Caco-2 (cell line): ENCODE measurements at regions not wholly inside any gene's neighbourhood (a gene's known extent, or its start where the extent isn't known, plus 50 kb on each side); places are given as distances from the start of the nearest gene placed in this dataset.

Source experiments
- BruUV-seq: library from RNA; stranded (reverse); fragments of 400-500 nt; replicated peaks from 2 replicates; lab custom pipeline; 2021; lab: Mats Ljungman, UMichigan
- CTCF ChIA-PET: fragments of 300-600 bp; sonication (Branson Sonifier 250); formaldehyde crosslinking; loops from one replicate; lab custom pipeline; 2022; ENCODE audit warnings: antibody characterized with exemption; lab: Charles Lee
- POLR2A ChIA-PET: fragments of 300-600 bp; sonication (Branson Sonifier 250); formaldehyde crosslinking; loops from one replicate; lab custom pipeline; 2022; ENCODE audit warnings: antibody characterized with exemption; lab: Charles Lee
- DNase-seq, 2 experiments: peaks; one replicate each; pipeline versions ENCODE4 v3.0.0 to v3.0.0-alpha.2; 2020 to 2022
- H3K27me3 ChIP-seq: replicated peaks from 2 replicates; pipeline ENCODE4 v1.6.0; 2011; ENCODE audit warnings: low read length; ENCODE audit not compliant: control insufficient read depth, insufficient read depth
- H3K36me3 ChIP-seq: 2 replicates; pipeline ENCODE4 v1.5.1; 2011; ENCODE audit warnings: low read length; ENCODE audit not compliant: control insufficient read depth, insufficient read depth
- H3K4me1 ChIP-seq: fragments of 250-450 bp; sonication (Bioruptor Pico); 2 replicates; pipeline ENCODE4 v1.5.1; 2020; ENCODE audit warnings: mild to moderate bottlenecking
- H3K4me3 ChIP-seq: 2 replicates; pipeline ENCODE4 v1.5.1; 2011; ENCODE audit warnings: low read depth, mild to moderate bottlenecking, control low read depth, low read length
- H3K9me3 ChIP-seq: fragments of 250-450 bp; sonication (Bioruptor Pico); 2 replicates; pipeline ENCODE4 v1.5.1; 2020; ENCODE audit warnings: mild to moderate bottlenecking, moderate library complexity
- H3K27ac Mint-ChIP-seq: one replicate; pipeline ENCODE4 v1.8.0; 2022; ENCODE audit warnings: mixed read lengths; ENCODE audit not compliant: unreplicated experiment
- H3K27me3 Mint-ChIP-seq: one replicate; pipeline ENCODE4 v1.8.0; 2022; ENCODE audit warnings: mixed read lengths; ENCODE audit not compliant: insufficient read depth, unreplicated experiment
- H3K36me3 Mint-ChIP-seq: one replicate; pipeline ENCODE4 v1.8.0; 2022; ENCODE audit warnings: mild to moderate bottlenecking, mixed read lengths; ENCODE audit not compliant: insufficient read depth, unreplicated experiment
- H3K4me1 Mint-ChIP-seq: one replicate; pipeline ENCODE4 v1.8.0; 2022; ENCODE audit warnings: low read depth, mixed read lengths; ENCODE audit not compliant: unreplicated experiment
- H3K4me3 Mint-ChIP-seq: one replicate; pipeline ENCODE4 v1.8.0; 2022; ENCODE audit warnings: mild to moderate bottlenecking, moderate library complexity, mixed read lengths; ENCODE audit not compliant: unreplicated experiment
- H3K9me3 Mint-ChIP-seq: one replicate; pipeline ENCODE4 v1.8.0; 2022; ENCODE audit warnings: mixed read lengths; ENCODE audit not compliant: unreplicated experiment
- intact Hi-C: fragments of 100-400 bp; cut with micrococcal nuclease; formaldehyde crosslinking; loops from one replicate; pipeline ENCODE4 v1.10.0; 2022; ENCODE audit not compliant: unreplicated experiment
- TF ChIP-seq, protein P1 (sequence below), 2 experiments: fragments of 200-600 bp in 1 of 2; IDR thresholded peaks; 1 replicate in 1 of 2; 2 replicates in 1 of 2; pipeline versions ENCODE4 v1.5.1 to v1.8.0; 2011 to 2022; ENCODE audit warnings: antibody characterized with exemption in 1 of 2, control low read depth in 1 of 2, inconsistent platforms in 1 of 2, low read depth in 1 of 2, low read length in 1 of 2, mild to moderate bottlenecking in 1 of 2, moderate library complexity in 1 of 2; ENCODE audit not compliant: insufficient read depth in 1 of 2, severe bottlenecking in 1 of 2, unreplicated experiment in 1 of 2

DNA sequence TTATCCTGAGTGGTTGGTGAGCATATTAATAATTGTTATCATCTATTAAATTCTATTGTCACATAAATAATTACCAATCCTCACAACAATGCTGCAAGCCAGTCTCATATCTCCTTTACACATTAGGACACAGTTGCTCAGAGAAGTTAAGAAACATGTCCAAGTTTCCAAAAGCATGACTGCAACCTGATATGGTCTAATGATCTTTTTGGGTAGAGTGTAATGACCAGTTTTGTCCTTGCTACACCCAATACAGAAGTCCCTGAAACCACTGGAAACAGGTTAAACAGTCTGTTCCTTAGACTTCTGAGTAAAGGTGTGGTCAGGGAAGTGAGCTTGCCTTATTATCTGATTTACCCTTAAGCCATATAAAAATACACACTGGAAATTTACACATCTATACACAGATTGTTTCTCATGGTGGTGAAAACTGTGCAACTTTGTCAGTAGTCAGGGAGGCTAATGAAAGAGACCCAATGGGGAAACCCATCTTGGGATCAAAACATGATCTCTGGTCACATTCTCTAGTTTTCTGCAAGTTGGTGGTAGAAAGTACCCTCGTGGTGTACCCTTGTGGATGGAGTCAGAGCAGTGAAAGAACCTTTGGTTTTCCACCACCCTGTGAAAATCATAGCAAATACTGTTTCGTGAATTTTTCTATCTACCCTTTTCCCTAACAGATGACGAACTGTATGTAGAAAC lies 146.0 kb upstream of the KLF12 start:
- no peak for DNase-seq
- no peak overlapping the region for H3K4me3 ChIP-seq
- TF ChIP-seq, protein P1, sequence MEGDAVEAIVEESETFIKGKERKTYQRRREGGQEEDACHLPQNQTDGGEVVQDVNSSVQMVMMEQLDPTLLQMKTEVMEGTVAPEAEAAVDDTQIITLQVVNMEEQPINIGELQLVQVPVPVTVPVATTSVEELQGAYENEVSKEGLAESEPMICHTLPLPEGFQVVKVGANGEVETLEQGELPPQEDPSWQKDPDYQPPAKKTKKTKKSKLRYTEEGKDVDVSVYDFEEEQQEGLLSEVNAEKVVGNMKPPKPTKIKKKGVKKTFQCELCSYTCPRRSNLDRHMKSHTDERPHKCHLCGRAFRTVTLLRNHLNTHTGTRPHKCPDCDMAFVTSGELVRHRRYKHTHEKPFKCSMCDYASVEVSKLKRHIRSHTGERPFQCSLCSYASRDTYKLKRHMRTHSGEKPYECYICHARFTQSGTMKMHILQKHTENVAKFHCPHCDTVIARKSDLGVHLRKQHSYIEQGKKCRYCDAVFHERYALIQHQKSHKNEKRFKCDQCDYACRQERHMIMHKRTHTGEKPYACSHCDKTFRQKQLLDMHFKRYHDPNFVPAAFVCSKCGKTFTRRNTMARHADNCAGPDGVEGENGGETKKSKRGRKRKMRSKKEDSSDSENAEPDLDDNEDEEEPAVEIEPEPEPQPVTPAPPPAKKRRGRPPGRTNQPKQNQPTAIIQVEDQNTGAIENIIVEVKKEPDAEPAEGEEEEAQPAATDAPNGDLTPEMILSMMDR (IDR thresholded peaks at IDR 0.05; ENCODE audit: insufficient read depth in 1 of 2, low read depth in 1 of 2, low read length in 1 of 2, severe bottlenecking in 1 of 2, unreplicated experiment in 1 of 2): no peak
- H3K36me3 Mint-ChIP-seq: no peaks in the 10 kb centered on the region
- intact Hi-C loops: loop anchor here (10.0 kb wide), 1 partner anchor 115 kb away; no protein-coding TSS in a partner anchor
- H3K9me3 ChIP-seq: no peaks in the 10 kb centered on the region
- H3K4me1 ChIP-seq: peaks cover under 1% of the 10 kb centered on the region; the same call in 1 of the 2 replicates
- ChIA-PET POLR2A (no interaction called here), CTCF (no interaction called here)
- H3K36me3 ChIP-seq: no peaks in the 10 kb centered on the region
- no peak overlapping the region for H3K4me3 Mint-ChIP-seq
- no peak overlapping the region for H3K27ac Mint-ChIP-seq
- no peaks in the 10 kb centered on the region for H3K27me3 Mint-ChIP-seq
- H3K9me3 Mint-ChIP-seq: no peaks in the 10 kb centered on the region
- H3K4me1 Mint-ChIP-seq: peaks cover under 1% of the 10 kb centered on the region
- no TSS peak for BruUV-seq
- H3K27me3 ChIP-seq: no peaks in the 10 kb centered on the region

DNA sequence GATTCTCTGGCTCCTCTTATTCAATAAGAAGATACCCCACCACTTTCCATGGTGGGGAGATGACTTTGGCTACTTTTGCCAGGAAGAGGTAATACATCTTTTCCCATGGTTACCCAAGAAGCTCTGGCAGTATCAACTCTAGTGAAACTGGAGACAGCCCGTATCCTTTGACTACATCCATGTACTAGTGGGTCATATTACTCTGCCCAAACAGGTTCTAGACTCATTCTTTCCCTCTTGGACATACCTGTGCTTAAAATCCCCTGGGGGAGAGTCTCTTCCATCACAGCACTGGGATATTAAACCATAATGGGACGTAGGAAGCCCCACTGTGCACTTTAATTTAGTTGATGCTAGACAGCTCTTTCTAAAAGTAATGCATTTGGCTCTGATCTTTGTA lies 144.7 kb upstream of the KLF12 start:
- no TSS peak for BruUV-seq
- ChIA-PET POLR2A (no interaction called here), CTCF (interaction anchor here (1.1 kb wide), 1 partner anchor 8 kb away, joined by 3 read pairs; no protein-coding TSS in a partner anchor)
- Histone ChIP-seq H3K4me3 (no peak overlapping the region), H3K27me3 (no peaks in the 10 kb centered on the region), H3K36me3 (no peaks in the 10 kb centered on the region), H3K4me1 (peaks cover 7% of the 10 kb centered on the region; the same call in 1 of the 2 replicates), H3K9me3 (no peaks in the 10 kb centered on the region)
- Mint-ChIP-seq H3K4me3 (no peak overlapping the region), H3K4me1 (peaks cover 7% of the 10 kb centered on the region), H3K27ac (no peak overlapping the region), H3K36me3 (no peaks in the 10 kb centered on the region), H3K9me3 (no peaks in the 10 kb centered on the region), H3K27me3 (no peaks in the 10 kb centered on the region)
- TF ChIP-seq, protein P1 (IDR thresholded peaks at IDR 0.05; ENCODE audit: insufficient read depth in 1 of 2, low read depth in 1 of 2, low read length in 1 of 2, severe bottlenecking in 1 of 2, unreplicated experiment in 1 of 2): no peak
- intact Hi-C loops: no loop called here
- no peak for DNase-seq

DNA sequence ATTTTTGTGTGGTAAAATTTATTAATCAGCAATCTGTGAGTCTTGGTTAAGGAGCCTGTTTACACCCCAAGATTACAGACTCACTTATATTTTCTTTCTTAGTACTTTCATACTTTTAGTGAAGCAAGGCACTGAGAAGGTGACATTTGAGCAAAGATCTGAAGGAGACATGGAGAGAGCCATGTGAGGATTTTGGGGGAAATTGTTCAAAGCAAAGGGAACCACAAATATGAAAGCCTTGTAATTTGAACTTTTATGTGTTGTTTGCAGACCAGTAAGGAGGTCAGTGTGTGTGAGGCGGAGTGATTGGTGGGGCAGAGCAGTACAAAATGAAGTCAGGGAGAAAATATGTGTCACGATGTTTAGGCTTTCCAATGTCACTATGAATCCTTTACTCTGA lies 140.7 kb upstream of the KLF12 start:
- no TSS peak for BruUV-seq
- CTCF ChIA-PET: no interaction called here
- H3K27me3 Mint-ChIP-seq: no peaks in the 10 kb centered on the region

More for the DNA sequence above, 140.7 kb upstream of the KLF12 start:
- intact Hi-C loops: no loop called here
- DNase-seq: no peak
- Histone ChIP-seq H3K9me3 (no peaks in the 10 kb centered on the region), H3K27me3 (no peaks in the 10 kb centered on the region), H3K36me3 (no peaks in the 10 kb centered on the region), H3K4me1 (peaks cover 7% of the 10 kb centered on the region; the same call in 1 of the 2 replicates), H3K4me3 (no peak overlapping the region)
- H3K27ac Mint-ChIP-seq: no peak overlapping the region
- POLR2A ChIA-PET: no interaction called here
- TF ChIP-seq, protein P1 (IDR thresholded peaks at IDR 0.05; ENCODE audit: insufficient read depth in 1 of 2, low read depth in 1 of 2, low read length in 1 of 2, severe bottlenecking in 1 of 2, unreplicated experiment in 1 of 2): no peak
- peaks cover 17% of the 10 kb centered on the region for H3K9me3 Mint-ChIP-seq
- peaks cover 7% of the 10 kb centered on the region for H3K4me1 Mint-ChIP-seq
- H3K36me3 Mint-ChIP-seq: no peaks in the 10 kb centered on the region
- no peak overlapping the region for H3K4me3 Mint-ChIP-seq
